ENCODE measurements at regions not wholly inside any gene's neighbourhood (a gene's known extent, or its start where the extent isn't known, plus 50 kb on each side); places are given as distances from the start of the nearest gene placed in this dataset.
"Not testable (repeated sequence)": the region's sequence is repeated elsewhere in the genome, so short reads cannot be mapped to it uniquely, and the experiment has no call there.

- no peaks in the 10 kb centered on the region for H4K20me1 ChIP-seq (ENCODE audit: insufficient read depth, low read length)
- H3K27ac Mint-ChIP-seq (ENCODE audit: unreplicated experiment): no peak overlapping the region
- H3K27me3 ChIP-seq (ENCODE audit: insufficient read depth, low read length): no peaks in the 10 kb centered on the region
- no peak overlapping the region for H3K9ac ChIP-seq (ENCODE audit: low read length)
- peaks cover 6% of the 10 kb centered on the region for H3K9me3 Mint-ChIP-seq (ENCODE audit: unreplicated experiment)
- FAIRE-seq: no peak
- H3K27me3 Mint-ChIP-seq (ENCODE audit: low read depth, unreplicated experiment): no peaks in the 10 kb centered on the region
- H3K4me3 Mint-ChIP-seq (ENCODE audit: unreplicated experiment): no peak overlapping the region
- H3K36me3 Mint-ChIP-seq (ENCODE audit: low read depth, unreplicated experiment): peaks cover 2% of the 10 kb centered on the region
- no peak for DNase-seq (ENCODE audit: low read depth)
- H3K27ac ChIP-seq (ENCODE audit: low read depth, low read length): no peak overlapping the region
- peaks cover 9% of the 10 kb centered on the region for H3K4me1 Mint-ChIP-seq (ENCODE audit: low read depth, unreplicated experiment)
- no peaks in the 10 kb centered on the region for H3K36me3 ChIP-seq (ENCODE audit: insufficient read depth, low read length)
- H3K9me3 ChIP-seq (ENCODE audit: insufficient read depth, low read depth, low read length): no peaks in the 10 kb centered on the region
- no peak overlapping the region for H3K4me2 ChIP-seq (ENCODE audit: low read length)
- H3K79me2 ChIP-seq (ENCODE audit: insufficient read depth, low read length): no peaks in the 10 kb centered on the region
- H2AFZ ChIP-seq (ENCODE audit: low read depth, low read length): no peak overlapping the region
- TF ChIP-seq, protein P1, sequence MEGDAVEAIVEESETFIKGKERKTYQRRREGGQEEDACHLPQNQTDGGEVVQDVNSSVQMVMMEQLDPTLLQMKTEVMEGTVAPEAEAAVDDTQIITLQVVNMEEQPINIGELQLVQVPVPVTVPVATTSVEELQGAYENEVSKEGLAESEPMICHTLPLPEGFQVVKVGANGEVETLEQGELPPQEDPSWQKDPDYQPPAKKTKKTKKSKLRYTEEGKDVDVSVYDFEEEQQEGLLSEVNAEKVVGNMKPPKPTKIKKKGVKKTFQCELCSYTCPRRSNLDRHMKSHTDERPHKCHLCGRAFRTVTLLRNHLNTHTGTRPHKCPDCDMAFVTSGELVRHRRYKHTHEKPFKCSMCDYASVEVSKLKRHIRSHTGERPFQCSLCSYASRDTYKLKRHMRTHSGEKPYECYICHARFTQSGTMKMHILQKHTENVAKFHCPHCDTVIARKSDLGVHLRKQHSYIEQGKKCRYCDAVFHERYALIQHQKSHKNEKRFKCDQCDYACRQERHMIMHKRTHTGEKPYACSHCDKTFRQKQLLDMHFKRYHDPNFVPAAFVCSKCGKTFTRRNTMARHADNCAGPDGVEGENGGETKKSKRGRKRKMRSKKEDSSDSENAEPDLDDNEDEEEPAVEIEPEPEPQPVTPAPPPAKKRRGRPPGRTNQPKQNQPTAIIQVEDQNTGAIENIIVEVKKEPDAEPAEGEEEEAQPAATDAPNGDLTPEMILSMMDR (IDR thresholded peaks at IDR 0.05; ENCODE audit: insufficient read depth, low read depth, low read length): no peak
- TF ChIP-seq EZH2 (IDR thresholded peaks at IDR 0.05; ENCODE audit: insufficient read depth, low read length): no peak
- no peaks in the 10 kb centered on the region for H3K4me1 ChIP-seq (ENCODE audit: insufficient read depth, low read length)
- no peak overlapping the region for H3K4me3 ChIP-seq (ENCODE audit: insufficient read depth, low read depth, low read length)
Observed at GRCh38 chr6:47174502-47175023, 132.4 kb upstream of the ADGRF1 start.

GRCh38 chr6:47174063-47174462, 131.9 kb upstream of the ADGRF1 start:
- H3K36me3 Mint-ChIP-seq (ENCODE audit: low read depth, unreplicated experiment); FAIRE-seq; H3K27ac Mint-ChIP-seq (ENCODE audit: unreplicated experiment); H2AFZ ChIP-seq (ENCODE audit: low read depth, low read length); H3K4me3 ChIP-seq (ENCODE audit: insufficient read depth, low read depth, low read length); DNase-seq (ENCODE audit: low read depth); H3K27me3 Mint-ChIP-seq (ENCODE audit: low read depth, unreplicated experiment); H3K9ac ChIP-seq (ENCODE audit: low read length); H4K20me1 ChIP-seq (ENCODE audit: insufficient read depth, low read length); H3K4me2 ChIP-seq (ENCODE audit: low read length); H3K9me3 Mint-ChIP-seq (ENCODE audit: unreplicated experiment); H3K27me3 ChIP-seq (ENCODE audit: insufficient read depth, low read length); H3K79me2 ChIP-seq (ENCODE audit: insufficient read depth, low read length); H3K36me3 ChIP-seq (ENCODE audit: insufficient read depth, low read length); H3K4me1 ChIP-seq (ENCODE audit: insufficient read depth, low read length); H3K9me3 ChIP-seq (ENCODE audit: insufficient read depth, low read depth, low read length); H3K27ac ChIP-seq (ENCODE audit: low read depth, low read length); H3K4me3 Mint-ChIP-seq (ENCODE audit: unreplicated experiment): not testable (repeated sequence)
- peaks cover 14% of the 10 kb centered on the region for H3K4me1 Mint-ChIP-seq (ENCODE audit: low read depth, unreplicated experiment)

GRCh38 chr6:47173145-47173544, 131.0 kb upstream of the ADGRF1 start:
- H3K9ac ChIP-seq (ENCODE audit: low read length); H3K79me2 ChIP-seq (ENCODE audit: insufficient read depth, low read length); H3K4me1 ChIP-seq (ENCODE audit: insufficient read depth, low read length); H4K20me1 ChIP-seq (ENCODE audit: insufficient read depth, low read length); H3K9me3 ChIP-seq (ENCODE audit: insufficient read depth, low read depth, low read length); H3K4me3 ChIP-seq (ENCODE audit: insufficient read depth, low read depth, low read length); H3K27me3 Mint-ChIP-seq (ENCODE audit: low read depth, unreplicated experiment); DNase-seq (ENCODE audit: low read depth); H2AFZ ChIP-seq (ENCODE audit: low read depth, low read length); H3K9me3 Mint-ChIP-seq (ENCODE audit: unreplicated experiment); H3K27ac Mint-ChIP-seq (ENCODE audit: unreplicated experiment); H3K4me3 Mint-ChIP-seq (ENCODE audit: unreplicated experiment); H3K36me3 Mint-ChIP-seq (ENCODE audit: low read depth, unreplicated experiment); H3K27me3 ChIP-seq (ENCODE audit: insufficient read depth, low read length); H3K4me2 ChIP-seq (ENCODE audit: low read length); FAIRE-seq; H3K36me3 ChIP-seq (ENCODE audit: insufficient read depth, low read length); H3K27ac ChIP-seq (ENCODE audit: low read depth, low read length): not testable (repeated sequence)
- H3K4me1 Mint-ChIP-seq (ENCODE audit: low read depth, unreplicated experiment): peaks cover 23% of the 10 kb centered on the region

- peaks cover 6% of the 10 kb centered on the region for H3K9me3 Mint-ChIP-seq (ENCODE audit: unreplicated experiment)
- TF ChIP-seq, protein P1 (IDR thresholded peaks at IDR 0.05; ENCODE audit: insufficient read depth, low read depth, low read length): no peak
- no peak for TF ChIP-seq EZH2 (IDR thresholded peaks at IDR 0.05; ENCODE audit: insufficient read depth, low read length)
- H3K27me3 Mint-ChIP-seq (ENCODE audit: low read depth, unreplicated experiment): no peaks in the 10 kb centered on the region
- Histone ChIP-seq H3K9me3 (ENCODE audit: insufficient read depth, low read depth, low read length) (no peaks in the 10 kb centered on the region), H4K20me1 (ENCODE audit: insufficient read depth, low read length) (no peaks in the 10 kb centered on the region), H3K27me3 (ENCODE audit: insufficient read depth, low read length) (no peaks in the 10 kb centered on the region), H3K4me1 (ENCODE audit: insufficient read depth, low read length) (peaks cover 13% of the 10 kb centered on the region), H3K9ac (ENCODE audit: low read length) (no peak overlapping the region), H3K4me3 (ENCODE audit: insufficient read depth, low read depth, low read length) (no peak overlapping the region), H3K36me3 (ENCODE audit: insufficient read depth, low read length) (no peaks in the 10 kb centered on the region), H3K4me2 (ENCODE audit: low read length) (no peak overlapping the region), H3K27ac (ENCODE audit: low read depth, low read length) (no peak overlapping the region), H3K79me2 (ENCODE audit: insufficient read depth, low read length) (no peaks in the 10 kb centered on the region), H2AFZ (ENCODE audit: low read depth, low read length) (no peak overlapping the region)
- peak overlapping the region; percentile 14 for H3K27ac Mint-ChIP-seq (ENCODE audit: unreplicated experiment)
- no peak for DNase-seq (ENCODE audit: low read depth)
- no peak for FAIRE-seq
- H3K4me1 Mint-ChIP-seq (ENCODE audit: low read depth, unreplicated experiment): peaks cover 44% of the 10 kb centered on the region
- no peak overlapping the region for H3K4me3 Mint-ChIP-seq (ENCODE audit: unreplicated experiment)
- peaks cover 2% of the 10 kb centered on the region for H3K36me3 Mint-ChIP-seq (ENCODE audit: low read depth, unreplicated experiment)
Observed at GRCh38 chr6:47170617-47170947, 128.4 kb upstream of the ADGRF1 start.

All from astrocyte (in vitro differentiated cells and primary cell).